GM21381 (cell line): ENCODE measurements at regions not wholly inside any gene's neighbourhood (a gene's known extent, or its start where the extent isn't known, plus 50 kb on each side); places are given as distances from the start of the nearest gene placed in this dataset.

Source experiments
- ATAC-seq: cut with Tn5 transposase; IDR thresholded peaks from one replicate; pipeline ENCODE4 v1.9.1; 2021; ENCODE audit warnings: mild to moderate bottlenecking, moderate library complexity; ENCODE audit not compliant: unreplicated experiment

GRCh38 chr5:5816960-5817359, 394.5 kb downstream of the ICE1 start:
- no peak for ATAC-seq

GRCh38 chr5:5813441-5813840, 391.0 kb downstream of the ICE1 start:
- no peak for ATAC-seq

- no peak for ATAC-seq
Measured at GRCh38 chr5:5810461-5810860, 388.0 kb downstream of the ICE1 start.

- ATAC-seq, result no peak
Measured at GRCh38 chr5:5805916-5806315, 383.4 kb downstream of the ICE1 start.

GRCh38 chr5:5804478-5805233, 382.2 kb downstream of the ICE1 start:
- no peak for ATAC-seq

GRCh38 chr5:5800801-5801761, 378.6 kb downstream of the ICE1 start:
- no peak for ATAC-seq

- ATAC-seq, result no peak
Measured at GRCh38 chr5:5799826-5800225, 377.3 kb downstream of the ICE1 start.

- ATAC-seq, result no peak
Measured at GRCh38 chr5:5799229-5799628, 376.8 kb downstream of the ICE1 start.

- ATAC-seq, result no peak
Measured at GRCh38 chr5:5798462-5798861, 376.0 kb downstream of the ICE1 start.

GRCh38 chr5:5798041-5798440, 375.6 kb downstream of the ICE1 start:
- ATAC-seq, result no peak

GRCh38 chr5:5795074-5795771, 372.7 kb downstream of the ICE1 start:
- ATAC-seq, result no peak

GRCh38 chr5:5794118-5794560, 371.7 kb downstream of the ICE1 start:
- ATAC-seq, result no peak

GRCh38 chr5:5793242-5794117, 371.0 kb downstream of the ICE1 start:
- ATAC-seq, result no peak

- no peak for ATAC-seq
Measured at GRCh38 chr5:5792106-5792505, 369.6 kb downstream of the ICE1 start.

- ATAC-seq, result no peak
Measured at GRCh38 chr5:5788793-5789192, 366.3 kb downstream of the ICE1 start.

GRCh38 chr5:5787373-5787772, 364.9 kb downstream of the ICE1 start:
- ATAC-seq, result no peak

GRCh38 chr5:5784101-5784500, 361.6 kb downstream of the ICE1 start:
- no peak for ATAC-seq

GRCh38 chr5:5783021-5783420, 360.5 kb downstream of the ICE1 start:
- no peak for ATAC-seq

- ATAC-seq, result no peak
Measured at GRCh38 chr5:5782402-5782801, 359.9 kb downstream of the ICE1 start.

- ATAC-seq, result no peak
Measured at GRCh38 chr5:5781335-5781734, 358.9 kb downstream of the ICE1 start.
